GM19025 (cell line): ENCODE measurements at regions not wholly inside any gene's neighbourhood (a gene's known extent, or its start where the extent isn't known, plus 50 kb on each side); places are given as distances from the start of the nearest gene placed in this dataset.
"Not testable (repeated sequence)": the region's sequence is repeated elsewhere in the genome, so short reads cannot be mapped to it uniquely, and the experiment has no call there.

Source experiments
- ATAC-seq: cut with Tn5 transposase; IDR thresholded peaks from one replicate; pipeline ENCODE4 v1.9.1; 2021; ENCODE audit warnings: mild to moderate bottlenecking, low read depth, moderate library complexity; ENCODE audit not compliant: unreplicated experiment

GRCh38 chr14:22230517-22230916 lies 358.5 kb downstream of the DAD1 start:
- ATAC-seq: no peak

GRCh38 chr14:22227084-22227483 lies 361.9 kb downstream of the DAD1 start:
- ATAC-seq: no peak

DNA sequence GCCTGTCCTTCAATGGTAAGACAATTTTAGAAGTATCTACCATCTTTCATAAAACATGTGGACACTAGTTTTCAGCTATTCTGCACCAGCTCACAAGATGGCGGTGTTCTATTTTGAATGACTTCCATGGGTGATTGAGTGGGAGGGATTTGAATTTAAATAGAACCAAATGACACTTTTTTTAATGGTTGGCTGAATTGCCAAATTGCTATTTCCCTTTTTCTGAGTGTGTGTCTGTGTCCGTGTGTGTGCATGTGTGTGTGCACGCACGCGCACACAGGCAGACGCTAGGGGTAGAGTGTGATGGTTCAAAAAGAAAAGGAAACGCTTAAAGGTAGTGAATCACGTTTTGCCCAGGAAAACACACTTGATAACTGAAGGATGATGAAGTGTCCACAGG lies 362.6 kb downstream of the DAD1 start:
- ATAC-seq: no peak

DNA sequence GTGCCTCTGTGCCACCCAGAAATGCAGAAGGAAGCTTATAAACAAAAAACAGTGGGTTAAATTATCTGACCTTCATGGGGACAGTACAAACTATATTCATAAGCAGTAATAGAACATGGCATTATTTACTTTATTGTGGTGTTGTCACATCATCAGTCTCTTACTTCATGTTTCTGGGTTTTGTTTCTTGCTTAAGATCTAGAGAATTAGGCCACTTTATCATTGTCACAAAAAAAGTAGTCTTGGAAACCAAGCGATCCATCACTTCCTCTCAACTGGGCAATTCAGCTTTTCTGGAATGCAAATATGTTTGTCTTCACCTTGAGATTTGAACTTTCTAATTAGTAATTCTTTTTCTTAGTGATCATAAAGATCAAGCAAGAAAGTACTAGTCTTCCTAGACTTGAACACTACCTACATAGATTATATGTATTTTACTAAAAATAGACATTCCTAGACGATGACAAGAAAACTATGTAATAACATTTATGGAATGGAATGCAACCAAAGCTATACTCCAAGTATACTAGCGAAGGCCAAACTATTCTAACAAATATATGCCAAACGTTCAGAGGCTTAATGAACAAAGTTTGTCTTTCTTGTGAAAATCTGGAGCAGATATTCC lies 363.4 kb downstream of the DAD1 start:
- no peak for ATAC-seq

DNA sequence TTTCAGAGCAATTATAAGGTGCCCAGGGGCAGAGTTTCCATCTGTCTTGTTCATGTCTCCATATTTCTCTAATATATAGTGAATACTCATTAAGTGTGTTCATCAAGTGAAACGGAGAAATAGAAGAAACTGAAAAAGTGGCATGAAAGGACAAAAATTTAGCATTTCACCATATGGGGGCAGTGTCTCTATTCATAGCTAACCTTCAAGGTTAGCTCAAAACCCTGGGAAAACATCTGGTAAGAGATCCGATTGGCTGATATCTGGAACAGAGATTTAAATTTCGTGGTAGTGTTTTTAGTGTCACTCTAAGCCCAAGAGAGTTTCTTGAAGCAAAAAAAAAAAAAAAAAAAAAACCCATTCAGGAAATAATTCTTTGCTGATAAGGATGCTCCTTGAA lies 367.5 kb downstream of the DAD1 start:
- ATAC-seq: no peak

GRCh38 chr14:22220427-22220826 lies 368.6 kb downstream of the DAD1 start:
- no peak for ATAC-seq

GRCh38 chr14:22218728-22219127 lies 370.3 kb downstream of the DAD1 start:
- ATAC-seq: no peak

DNA sequence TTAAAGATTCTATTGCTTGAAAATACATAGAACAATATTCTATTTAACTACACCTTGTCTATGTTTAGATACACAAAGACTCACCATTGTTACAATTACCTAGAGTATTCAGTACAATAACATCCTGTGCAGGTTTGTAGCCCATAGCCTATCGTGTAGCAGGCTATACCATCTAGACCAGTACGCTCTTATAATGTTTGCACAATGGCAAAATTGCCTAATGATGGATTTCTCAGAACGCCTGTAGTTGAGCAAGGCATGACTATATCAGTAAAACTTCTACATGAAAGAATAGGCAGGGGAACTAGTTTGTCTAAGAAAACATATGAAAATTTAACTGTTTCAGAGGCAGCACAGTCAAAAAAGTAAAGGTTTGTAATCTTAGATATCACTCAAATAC lies 375.9 kb downstream of the DAD1 start:
- no peak for ATAC-seq

GRCh38 chr14:22210906-22211305 lies 378.1 kb downstream of the DAD1 start:
- ATAC-seq: no peak

- ATAC-seq: no peak
Observed at GRCh38 chr14:22210026-22210425, 379.0 kb downstream of the DAD1 start.

GRCh38 chr14:22203036-22203435 lies 386.0 kb downstream of the DAD1 start:
- no peak for ATAC-seq

- ATAC-seq: no peak
Observed at GRCh38 chr14:22202313-22202712, 386.7 kb downstream of the DAD1 start.

DNA sequence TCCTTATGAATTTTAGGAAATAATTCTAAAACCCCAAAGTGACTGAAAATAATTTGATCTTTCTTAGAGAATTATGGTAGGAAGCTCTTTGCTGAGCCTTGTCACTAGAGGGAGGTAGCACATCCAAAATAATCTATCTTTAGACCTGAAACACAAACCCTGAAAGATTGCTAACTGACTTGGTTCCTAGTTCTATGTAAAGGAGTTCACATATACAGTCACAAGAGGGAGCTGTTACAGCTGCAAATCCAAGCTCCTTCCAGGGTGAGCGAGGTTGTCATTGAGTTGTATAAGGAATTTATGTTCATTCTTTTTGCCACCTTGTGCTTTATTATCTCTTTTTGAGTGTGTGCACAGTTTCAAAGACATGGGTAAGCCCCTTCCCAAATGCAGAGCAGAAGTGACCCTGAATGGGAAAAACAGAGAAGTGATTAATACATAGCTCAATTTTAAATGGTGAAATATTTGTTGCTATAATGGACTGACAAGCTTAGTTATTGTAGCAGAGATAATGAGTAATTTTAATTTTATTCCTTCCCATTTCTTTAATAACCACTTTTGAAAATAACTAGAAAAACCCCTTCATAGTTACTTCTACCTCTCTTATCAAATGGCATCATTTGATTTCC lies 387.9 kb downstream of the DAD1 start:
- no peak for ATAC-seq

GRCh38 chr14:22200131-22200530 lies 388.9 kb downstream of the DAD1 start:
- ATAC-seq: not testable (repeated sequence)

GRCh38 chr14:22194664-22195063 lies 394.4 kb downstream of the DAD1 start:
- ATAC-seq: no peak

- no peak for ATAC-seq
Observed at GRCh38 chr14:22190411-22191191, 398.4 kb downstream of the DAD1 start.

GRCh38 chr14:22189881-22190280 lies 399.1 kb downstream of the DAD1 start:
- ATAC-seq: no peak

GRCh38 chr14:22188318-22188717 lies 400.7 kb downstream of the DAD1 start:
- ATAC-seq: no peak

DNA sequence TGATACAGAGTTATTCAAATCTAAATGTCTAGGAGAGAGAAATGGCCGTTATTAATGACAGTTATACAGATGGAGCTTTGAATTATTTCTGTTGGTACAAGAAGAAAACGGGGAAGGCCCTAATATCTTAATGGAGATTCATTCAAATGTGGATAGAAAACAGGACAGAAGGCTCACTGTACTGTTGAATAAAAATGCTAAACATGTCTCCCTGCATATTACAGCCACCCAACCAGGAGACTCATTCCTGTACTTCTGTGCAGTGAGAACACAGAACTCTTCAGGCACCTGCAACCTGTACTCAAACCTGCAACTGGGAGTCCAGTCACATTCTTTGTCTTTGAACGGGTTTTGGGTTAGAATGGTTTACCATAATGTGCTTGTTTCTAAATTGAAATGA lies 403.2 kb downstream of the DAD1 start:
- no peak for ATAC-seq

DNA sequence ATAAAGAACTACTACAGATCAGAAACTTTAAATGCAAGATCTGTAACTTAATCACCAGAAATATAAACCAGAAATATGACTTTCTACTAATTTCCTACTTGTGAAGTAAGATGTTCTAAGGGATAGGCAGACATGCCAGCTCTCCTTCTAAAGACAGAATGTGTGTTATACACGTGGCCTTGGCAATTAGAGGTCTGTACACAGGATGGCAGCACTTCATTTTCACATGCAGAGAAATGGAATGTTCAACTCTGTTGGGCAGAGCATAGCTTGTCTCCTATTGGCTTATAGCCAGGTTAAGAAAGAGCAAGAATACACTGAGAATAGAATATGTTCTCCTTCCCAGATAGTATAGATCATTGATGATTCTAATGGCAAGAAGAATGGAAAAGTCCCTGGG lies 403.8 kb downstream of the DAD1 start:
- no peak for ATAC-seq

GRCh38 chr14:22184830-22185168 lies 404.2 kb downstream of the DAD1 start:
- ATAC-seq: no peak
